HCT116 (cell line): ENCODE measurements at regions not wholly inside any gene's neighbourhood (a gene's known extent, or its start where the extent isn't known, plus 50 kb on each side); places are given as distances from the start of the nearest gene placed in this dataset.

Source experiments
- ATAC-seq: fragments of 200-7000 bp; cut with Tn5 transposase; 2 replicates; pipeline ENCODE4 v1.9.1; 2020; ENCODE audit warnings: mild to moderate bottlenecking, moderate library complexity
- BruUV-seq: library from RNA; stranded (reverse); fragments of 400-500 nt; replicated peaks from 2 replicates; lab custom pipeline; 2021; lab: Mats Ljungman, UMichigan
- CTCF ChIA-PET: fragments of 300-600 bp; sonication (Branson Sonifier 250); formaldehyde crosslinking; loops from one replicate; lab custom pipeline; 2021; ENCODE audit warnings: antibody characterized with exemption; lab: Charles Lee
- POLR2A ChIA-PET: fragments of 300-600, 350-600 bp; sonication (Branson Sonifier 250); formaldehyde crosslinking; loops from one replicate; lab custom pipeline; 2021; ENCODE audit warnings: antibody characterized with exemption; lab: Charles Lee
- RAD21 ChIA-PET, 2 experiments: fragments of 300-600 bp; sonication (Branson Sonifier 250); formaldehyde crosslinking; loops; one replicate each; lab custom pipeline; 2023; ENCODE audit warnings: low total read pairs in 2 of 2; ENCODE audit not compliant: uncharacterized antibody in 2 of 2, unreplicated experiment in 2 of 2, low non-redundant PET in 1 of 2; lab: Charles Lee
- DNase-seq: peaks from one replicate; pipeline ENCODE4 v3.0.0-alpha.2; 2010; ENCODE audit warnings: low read depth, low spot score
- H2AFZ ChIP-seq: fragments of 200-600 bp; shearing (Covaris generic), sonication (generic); 2 replicates; pipeline ENCODE4 v1.6.1; 2017; ENCODE audit warnings: low read depth, mixed run types, mixed read lengths, antibody characterized with exemption, low read length; ENCODE audit not compliant: poor library complexity, severe bottlenecking
- H3K27ac ChIP-seq: 2 replicates; pipeline ENCODE4 v1.5.1; 2012; ENCODE audit warnings: low read depth, low read length
- H3K27me3 ChIP-seq: fragments of 200-600 bp; sonication (generic); 2 replicates; pipeline ENCODE4 v1.6.1; 2016; ENCODE audit warnings: mixed run types, low read length, mixed read lengths; ENCODE audit not compliant: insufficient read depth
- H3K36me3 ChIP-seq, 2 experiments: fragments of 200-500 bp in 1 of 2; fragments of 200-600 bp in 1 of 2; sonication (Bioruptor generic) in 1 of 2; sonication (generic) in 1 of 2; 2 replicates each; pipeline versions ENCODE4 v1.5.1 to v1.6.1; 2014 to 2016; ENCODE audit warnings: low read length in 2 of 2, inconsistent platforms in 1 of 2, mixed read lengths in 1 of 2, mixed run types in 1 of 2; ENCODE audit not compliant: insufficient read depth in 2 of 2, control insufficient read depth in 1 of 2
- H3K4me1 ChIP-seq, 2 experiments: fragments of 200-600 bp in 1 of 2; sonication (generic) in 1 of 2; 2 replicates each; pipeline versions ENCODE4 v1.5.1 to v1.6.1; 2012 to 2017; ENCODE audit warnings: low read length in 2 of 2, inconsistent platforms in 1 of 2, mild to moderate bottlenecking in 1 of 2, mixed read lengths in 1 of 2, mixed run types in 1 of 2, moderate library complexity in 1 of 2; ENCODE audit not compliant: insufficient read depth in 2 of 2, control insufficient read depth in 1 of 2
- H3K4me2 ChIP-seq: fragments of 200-600 bp; sonication (generic); 2 replicates; pipeline ENCODE4 v1.6.1; 2017; ENCODE audit warnings: mixed run types, low read length, mixed read lengths
- H3K4me3 ChIP-seq, 2 experiments: fragments of 200-600 bp in 1 of 2; sonication (generic) in 1 of 2; replicated peaks in 1 of 2; 2 replicates each; pipeline ENCODE4 v1.5.1; 2011 to 2016; ENCODE audit warnings: low read length in 2 of 2, control low read depth in 1 of 2, low read depth in 1 of 2, mild to moderate bottlenecking in 1 of 2, mixed read lengths in 1 of 2, mixed run types in 1 of 2
- H3K79me2 ChIP-seq: fragments of 200-600 bp; sonication (generic); 2 replicates; pipeline ENCODE4 v1.6.1; 2017; ENCODE audit warnings: mild to moderate bottlenecking, mixed run types, low read length, moderate library complexity, mixed read lengths; ENCODE audit not compliant: insufficient read depth
- H3K9ac ChIP-seq: fragments of 200-600 bp; sonication (generic); 2 replicates; pipeline ENCODE4 v1.6.1; 2016; ENCODE audit warnings: low read length, mixed read lengths
- H3K9me2 ChIP-seq: fragments of 200-600 bp; sonication (generic), shearing (Covaris generic); 2 replicates; pipeline ENCODE4 v1.6.1; 2017; ENCODE audit warnings: mixed run types, mild to moderate bottlenecking, moderate library complexity; ENCODE audit not compliant: insufficient read depth
- H3K9me3 ChIP-seq, 2 experiments: fragments of 200-500 bp in 1 of 2; fragments of 200-600 bp in 1 of 2; sonication (Bioruptor generic) in 1 of 2; sonication (generic) in 1 of 2; 2 replicates each; pipeline ENCODE4 v1.6.1; 2014 to 2017; ENCODE audit warnings: low read length in 2 of 2, mixed read lengths in 2 of 2, inconsistent platforms in 1 of 2, low read depth in 1 of 2, mild to moderate bottlenecking in 1 of 2, mixed run types in 1 of 2, moderate library complexity in 1 of 2; ENCODE audit not compliant: control insufficient read depth in 1 of 2, insufficient read depth in 1 of 2
- H4K20me1 ChIP-seq: fragments of 200-600 bp; sonication (generic), shearing (Covaris generic); 2 replicates; pipeline ENCODE4 v1.6.1; 2017; ENCODE audit warnings: mixed run types, mild to moderate bottlenecking, moderate library complexity; ENCODE audit not compliant: insufficient read depth
- CBX3 ChIP-seq: IDR thresholded peaks from 2 replicates; pipeline ENCODE4 v1.6.1; 2012; ENCODE audit warnings: low read depth
- CEBPB ChIP-seq: IDR thresholded peaks from 2 replicates; pipeline ENCODE4 v1.6.1; 2012; ENCODE audit warnings: low read depth
- EGR1 ChIP-seq: IDR thresholded peaks from 2 replicates; pipeline ENCODE4 v1.6.1; 2012; ENCODE audit warnings: low read depth
- EZH2 ChIP-seq: fragments of 200-600 bp; sonication (generic); IDR thresholded peaks from 2 replicates; pipeline ENCODE4 v1.6.1; 2017; ENCODE audit warnings: antibody characterized with exemption, mixed run types
- EZH2phosphoT487 ChIP-seq: fragments of 200-600 bp; IDR thresholded peaks from 2 replicates; pipeline ENCODE4 v1.6.1; 2018; ENCODE audit warnings: antibody characterized with exemption, borderline replicate concordance
- JUND ChIP-seq: IDR thresholded peaks from 2 replicates; pipeline ENCODE4 v1.6.1; 2012
- MAX ChIP-seq: IDR thresholded peaks from 2 replicates; pipeline ENCODE4 v1.6.1; 2012
- POLR2AphosphoS5 ChIP-seq: IDR thresholded peaks from 2 replicates; pipeline ENCODE4 v1.6.1; 2011; ENCODE audit warnings: mild to moderate bottlenecking, low read depth, low read length, moderate library complexity
- SIN3A ChIP-seq: IDR thresholded peaks from 2 replicates; pipeline ENCODE4 v1.6.1; 2012; ENCODE audit warnings: low read depth
- SP1 ChIP-seq: IDR thresholded peaks from 2 replicates; pipeline ENCODE4 v1.6.1; 2012; ENCODE audit warnings: low read depth
- SRF ChIP-seq: IDR thresholded peaks from 2 replicates; pipeline ENCODE4 v1.6.1; 2012; ENCODE audit warnings: low read depth
- TCF7L2 ChIP-seq: IDR thresholded peaks from 2 replicates; pipeline ENCODE4 v1.7.0; 2011; ENCODE audit warnings: borderline replicate concordance, inconsistent platforms; ENCODE audit not compliant: insufficient read depth, insufficient read length; ENCODE audit errors: extremely low read depth
- YY1 ChIP-seq: IDR thresholded peaks from 2 replicates; pipeline ENCODE4 v1.6.1; 2011; ENCODE audit warnings: low read length, low read depth, moderate library complexity, mild to moderate bottlenecking; ENCODE audit not compliant: insufficient replicate concordance; ENCODE audit errors: extremely low read depth
- ZFX ChIP-seq: fragments of 450-650 bp; IDR thresholded peaks from 2 replicates; pipeline ENCODE4 v1.6.1; 2017
- ZNF274 ChIP-seq: fragments of 200-500 bp; sonication (Bioruptor generic); IDR thresholded peaks from 2 replicates; pipeline ENCODE4 v1.6.1; 2014; ENCODE audit warnings: mild to moderate bottlenecking, low read depth, low read length, inconsistent platforms
- intact Hi-C: fragments of 100-400 bp; cut with micrococcal nuclease; formaldehyde crosslinking; loops from 2 replicates; pipeline ENCODE4 v1.10.0; 2022
- TF ChIP-seq, protein P1 (sequence below): IDR thresholded peaks from 2 replicates; pipeline ENCODE4 v1.6.1; 2012
- TF ChIP-seq, protein P2 (sequence below): IDR thresholded peaks from 2 replicates; pipeline ENCODE4 v1.6.1; 2012; ENCODE audit warnings: low read depth
- TF ChIP-seq, protein P3 (sequence below): IDR thresholded peaks from 2 replicates; pipeline ENCODE4 v1.6.1; 2011; ENCODE audit warnings: mild to moderate bottlenecking, low read length, moderate library complexity; ENCODE audit not compliant: insufficient replicate concordance; ENCODE audit errors: extremely low read depth

GRCh38 chr9:26329974-26330373 is 562.6 kb downstream of the CAAP1 start:
- H4K20me1 ChIP-seq = no peaks in the 10 kb centered on the region; the same call in 1 of the 2 replicates
- H3K27ac ChIP-seq = no peak overlapping the region
- H3K9me3 ChIP-seq = peaks cover 0 to 7% of the 10 kb centered on the region in 2 experiments; a peak in 1 of 4 replicates
- no peak for TF ChIP-seq ZNF274
- no peak for TF ChIP-seq YY1
- TF ChIP-seq POLR2AphosphoS5 = no peak
- TF ChIP-seq, protein P1, sequence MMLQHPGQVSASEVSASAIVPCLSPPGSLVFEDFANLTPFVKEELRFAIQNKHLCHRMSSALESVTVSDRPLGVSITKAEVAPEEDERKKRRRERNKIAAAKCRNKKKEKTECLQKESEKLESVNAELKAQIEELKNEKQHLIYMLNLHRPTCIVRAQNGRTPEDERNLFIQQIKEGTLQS = no peak
- TF ChIP-seq JUND = no peak
- no peak for TF ChIP-seq SRF
- TF ChIP-seq, protein P2, sequence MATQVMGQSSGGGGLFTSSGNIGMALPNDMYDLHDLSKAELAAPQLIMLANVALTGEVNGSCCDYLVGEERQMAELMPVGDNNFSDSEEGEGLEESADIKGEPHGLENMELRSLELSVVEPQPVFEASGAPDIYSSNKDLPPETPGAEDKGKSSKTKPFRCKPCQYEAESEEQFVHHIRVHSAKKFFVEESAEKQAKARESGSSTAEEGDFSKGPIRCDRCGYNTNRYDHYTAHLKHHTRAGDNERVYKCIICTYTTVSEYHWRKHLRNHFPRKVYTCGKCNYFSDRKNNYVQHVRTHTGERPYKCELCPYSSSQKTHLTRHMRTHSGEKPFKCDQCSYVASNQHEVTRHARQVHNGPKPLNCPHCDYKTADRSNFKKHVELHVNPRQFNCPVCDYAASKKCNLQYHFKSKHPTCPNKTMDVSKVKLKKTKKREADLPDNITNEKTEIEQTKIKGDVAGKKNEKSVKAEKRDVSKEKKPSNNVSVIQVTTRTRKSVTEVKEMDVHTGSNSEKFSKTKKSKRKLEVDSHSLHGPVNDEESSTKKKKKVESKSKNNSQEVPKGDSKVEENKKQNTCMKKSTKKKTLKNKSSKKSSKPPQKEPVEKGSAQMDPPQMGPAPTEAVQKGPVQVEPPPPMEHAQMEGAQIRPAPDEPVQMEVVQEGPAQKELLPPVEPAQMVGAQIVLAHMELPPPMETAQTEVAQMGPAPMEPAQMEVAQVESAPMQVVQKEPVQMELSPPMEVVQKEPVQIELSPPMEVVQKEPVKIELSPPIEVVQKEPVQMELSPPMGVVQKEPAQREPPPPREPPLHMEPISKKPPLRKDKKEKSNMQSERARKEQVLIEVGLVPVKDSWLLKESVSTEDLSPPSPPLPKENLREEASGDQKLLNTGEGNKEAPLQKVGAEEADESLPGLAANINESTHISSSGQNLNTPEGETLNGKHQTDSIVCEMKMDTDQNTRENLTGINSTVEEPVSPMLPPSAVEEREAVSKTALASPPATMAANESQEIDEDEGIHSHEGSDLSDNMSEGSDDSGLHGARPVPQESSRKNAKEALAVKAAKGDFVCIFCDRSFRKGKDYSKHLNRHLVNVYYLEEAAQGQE = no peak
- no peak for TF ChIP-seq SP1
- TF ChIP-seq ZFX = no peak
- TF ChIP-seq EGR1 = no peak
- TF ChIP-seq, protein P3, sequence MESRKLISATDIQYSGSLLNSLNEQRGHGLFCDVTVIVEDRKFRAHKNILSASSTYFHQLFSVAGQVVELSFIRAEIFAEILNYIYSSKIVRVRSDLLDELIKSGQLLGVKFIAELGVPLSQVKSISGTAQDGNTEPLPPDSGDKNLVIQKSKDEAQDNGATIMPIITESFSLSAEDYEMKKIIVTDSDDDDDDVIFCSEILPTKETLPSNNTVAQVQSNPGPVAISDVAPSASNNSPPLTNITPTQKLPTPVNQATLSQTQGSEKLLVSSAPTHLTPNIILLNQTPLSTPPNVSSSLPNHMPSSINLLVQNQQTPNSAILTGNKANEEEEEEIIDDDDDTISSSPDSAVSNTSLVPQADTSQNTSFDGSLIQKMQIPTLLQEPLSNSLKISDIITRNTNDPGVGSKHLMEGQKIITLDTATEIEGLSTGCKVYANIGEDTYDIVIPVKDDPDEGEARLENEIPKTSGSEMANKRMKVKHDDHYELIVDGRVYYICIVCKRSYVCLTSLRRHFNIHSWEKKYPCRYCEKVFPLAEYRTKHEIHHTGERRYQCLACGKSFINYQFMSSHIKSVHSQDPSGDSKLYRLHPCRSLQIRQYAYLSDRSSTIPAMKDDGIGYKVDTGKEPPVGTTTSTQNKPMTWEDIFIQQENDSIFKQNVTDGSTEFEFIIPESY = no peak
- TF ChIP-seq EZH2 = no peak
- TF ChIP-seq CBX3 = no peak
- no peak for TF ChIP-seq CEBPB
- TF ChIP-seq EZH2phosphoT487 = no peak
- no peak for TF ChIP-seq SIN3A
- no peak for TF ChIP-seq TCF7L2
- no peak for TF ChIP-seq MAX
- no peak overlapping the region for H3K4me3 ChIP-seq
- RAD21 ChIA-PET = no interaction called here
- H3K79me2 ChIP-seq = no peaks in the 10 kb centered on the region
- no TSS peak for BruUV-seq
- no peak for DNase-seq
- H3K9ac ChIP-seq = no peak overlapping the region
- intact Hi-C loops = no loop called here
- H3K36me3 ChIP-seq = no peaks in the 10 kb centered on the region
- H3K4me2 ChIP-seq = no peak overlapping the region
- H3K27me3 ChIP-seq = no peaks in the 10 kb centered on the region
- no peaks in the 10 kb centered on the region for H3K9me2 ChIP-seq
- ATAC-seq = no peak
- POLR2A ChIA-PET = no interaction called here
- no peaks in the 10 kb centered on the region for H3K4me1 ChIP-seq
- CTCF ChIA-PET = no interaction called here
- no peak overlapping the region for H2AFZ ChIP-seq
